Loucy (cell line): ENCODE measurements at regions not wholly inside any gene's neighbourhood (a gene's known extent, or its start where the extent isn't known, plus 50 kb on each side); places are given as distances from the start of the nearest gene placed in this dataset.

Experiments
- CTCF ChIP-seq: fragments of 200-600 bp; sonication (generic); conservative IDR thresholded peaks from 2 replicates; pipeline ENCODE4 v1.5.1; 2014; ENCODE audit warnings: mild to moderate bottlenecking, antibody characterized with exemption, low read length
- EZH2phosphoT487 ChIP-seq: fragments of 200-600 bp; IDR thresholded peaks from 2 replicates; pipeline ENCODE4 v1.6.1; 2018; ENCODE audit warnings: antibody characterized with exemption, mild to moderate bottlenecking, moderate library complexity, borderline replicate concordance

- TF ChIP-seq CTCF: no peak
- no peak for TF ChIP-seq EZH2phosphoT487
Observed at GRCh38 chr11:38927993-38928392, 2330.0 kb upstream of the RAG2 start.
